Uterus (tissue), 3 donors: ENCODE measurements at regions not wholly inside any gene's neighbourhood (a gene's known extent, or its start where the extent isn't known, plus 50 kb on each side); places are given as distances from the start of the nearest gene placed in this dataset.

Experiments used
- DNase-seq, 2 donors: peaks; one replicate each; pipeline ENCODE4 v3.0.0-alpha.2; 2019 to 2020
- H3K27ac ChIP-seq, 2 donors: fragments of 200-600 bp; sonication (generic); 1 replicate in 1 of 2; 2 replicates in 1 of 2; pipeline ENCODE4 v1.5.1; 2016 to 2018
- H3K27me3 ChIP-seq, 2 donors: fragments of 200-600 bp; sonication (generic); one replicate each; pipeline ENCODE4 v1.5.1; 2018 to 2019; ENCODE audit warnings: control low read depth in 1 of 2
- H3K36me3 ChIP-seq, 2 donors: fragments of 200-600 bp; sonication (generic); one replicate each; pipeline ENCODE4 v1.5.1; 2019; ENCODE audit warnings: control low read depth in 1 of 2
- H3K4me1 ChIP-seq, 2 donors: fragments of 200-600 bp; sonication (generic); one replicate each; pipeline ENCODE4 v1.5.1; 2018 to 2019; ENCODE audit warnings: control low read depth in 1 of 2
- H3K4me3 ChIP-seq, 2 donors: fragments of 200-600 bp; sonication (generic); 1 replicate in 1 of 2; 2 replicates in 1 of 2; pipeline ENCODE4 v1.5.1; 2018 to 2019; ENCODE audit warnings: mild to moderate bottlenecking in 1 of 2
- H3K9me3 ChIP-seq, 2 donors: fragments of 200-600 bp; sonication (generic); one replicate each; pipeline ENCODE4 v1.5.1; 2019; ENCODE audit warnings: control low read depth in 1 of 2
- CTCF ChIP-seq, 4 experiments: fragments of 200-600 bp in 2 of 4; fragments of 450-650 bp in 2 of 4; sonication (generic) in 2 of 4; IDR thresholded peaks; one replicate each; pipeline ENCODE4 v1.5.1; 2016 to 2019; ENCODE audit warnings: antibody characterized with exemption in 4 of 4, mild to moderate bottlenecking in 2 of 4, moderate library complexity in 1 of 4
- POLR2A ChIP-seq, 2 donors: fragments of 450-650 bp; IDR thresholded peaks; one replicate each; pipeline ENCODE4 v1.6.1; 2016; ENCODE audit warnings: antibody characterized with exemption in 2 of 2, mild to moderate bottlenecking in 1 of 2, moderate library complexity in 1 of 2
- intact Hi-C: fragments of 100-400 bp; cut with DNase I; formaldehyde crosslinking; loops from one replicate; pipeline ENCODE4 v1.15.1; 2023; ENCODE audit warnings: low total_unique reads
- donor health status: DM: yes; HTN: yes; CAD: no.

- Histone ChIP-seq H3K36me3 (no peaks in the 10 kb centered on the region), H3K27me3 (no peaks in the 10 kb centered on the region), H3K4me1 (no peaks in the 10 kb centered on the region), H3K27ac (no peak overlapping the region), H3K4me3 (no peak overlapping the region), H3K9me3 (no peaks in the 10 kb centered on the region)
- no peak for TF ChIP-seq CTCF (IDR thresholded peaks at IDR 0.05)
- DNase-seq: no peak
- intact Hi-C loops: no loop called here
Observed at GRCh38 chr2:21279525-21279924, 155.8 kb downstream of the TDRD15 start.

GRCh38 chr2:21280793-21281192 is 157.0 kb downstream of the TDRD15 start:
- DNase-seq: no peak
- Histone ChIP-seq H3K36me3 (no peaks in the 10 kb centered on the region), H3K9me3 (no peaks in the 10 kb centered on the region), H3K4me3 (no peak overlapping the region), H3K27me3 (no peaks in the 10 kb centered on the region), H3K4me1 (no peaks in the 10 kb centered on the region), H3K27ac (no peak overlapping the region)
- intact Hi-C loops: no loop called here
- no peak for TF ChIP-seq POLR2A (IDR thresholded peaks at IDR 0.05)
- TF ChIP-seq CTCF (IDR thresholded peaks at IDR 0.05): no peak

- H3K9me3 ChIP-seq: no peaks in the 10 kb centered on the region
- H3K36me3 ChIP-seq: no peaks in the 10 kb centered on the region
- H3K27me3 ChIP-seq: no peaks in the 10 kb centered on the region
- H3K27ac ChIP-seq: no peak overlapping the region
- H3K4me1 ChIP-seq: no peaks in the 10 kb centered on the region
- no peak for DNase-seq
- no peak overlapping the region for H3K4me3 ChIP-seq
- intact Hi-C loops: no loop called here
- no peak for TF ChIP-seq POLR2A (IDR thresholded peaks at IDR 0.05)
- TF ChIP-seq CTCF (IDR thresholded peaks at IDR 0.05): no peak
Observed at GRCh38 chr2:21281384-21281783, 157.6 kb downstream of the TDRD15 start.

GRCh38 chr2:21281791-21282514 is 158.2 kb downstream of the TDRD15 start:
- Histone ChIP-seq H3K27ac (no peak overlapping the region), H3K36me3 (no peaks in the 10 kb centered on the region), H3K4me3 (no peak overlapping the region), H3K4me1 (no peaks in the 10 kb centered on the region), H3K9me3 (no peaks in the 10 kb centered on the region), H3K27me3 (no peaks in the 10 kb centered on the region)
- TF ChIP-seq POLR2A (IDR thresholded peaks at IDR 0.05): no peak
- DNase-seq: no peak
- intact Hi-C loops: no loop called here

- Histone ChIP-seq H3K4me3 (no peak overlapping the region), H3K27me3 (no peaks in the 10 kb centered on the region), H3K36me3 (no peaks in the 10 kb centered on the region), H3K4me1 (no peaks in the 10 kb centered on the region), H3K9me3 (no peaks in the 10 kb centered on the region), H3K27ac (no peak overlapping the region)
- TF ChIP-seq CTCF (IDR thresholded peaks at IDR 0.05): no peak
- no peak for TF ChIP-seq POLR2A (IDR thresholded peaks at IDR 0.05)
- no peak for DNase-seq
- intact Hi-C loops: no loop called here
Observed at GRCh38 chr2:21282515-21282898, 158.7 kb downstream of the TDRD15 start.

GRCh38 chr2:21288299-21288698 is 164.5 kb downstream of the TDRD15 start:
- Histone ChIP-seq H3K9me3 (no peaks in the 10 kb centered on the region), H3K36me3 (no peaks in the 10 kb centered on the region), H3K4me3 (no peak overlapping the region), H3K27me3 (no peaks in the 10 kb centered on the region), H3K27ac (peak overlapping the region; percentile 10 to 24), H3K4me1 (peaks cover 4 to 5% of the 10 kb centered on the region in 2 donors)
- no peak for DNase-seq
- TF ChIP-seq CTCF (IDR thresholded peaks at IDR 0.05) (no peak), POLR2A (IDR thresholded peaks at IDR 0.05) (no peak)
- intact Hi-C loops: no loop called here
